HCT116 (cell line): ENCODE measurements at regions not wholly inside any gene's neighbourhood (a gene's known extent, or its start where the extent isn't known, plus 50 kb on each side); places are given as distances from the start of the nearest gene placed in this dataset.

Experiments used
- SIN3A ChIP-seq: IDR thresholded peaks from 2 replicates; pipeline ENCODE4 v1.6.1; 2012; ENCODE audit warnings: low read depth
- TF ChIP-seq, protein P1 (sequence below), 3 experiments: fragments of 200-600 bp in 1 of 3; sonication (generic) in 1 of 3; IDR thresholded peaks in 2 of 3; conservative IDR thresholded peaks in 1 of 3; 2 replicates each; pipeline ENCODE4 v1.5.1; 2012 to 2017; ENCODE audit warnings: low read depth in 2 of 3, low read length in 2 of 3, antibody characterized with exemption in 1 of 3, borderline replicate concordance in 1 of 3, control low read depth in 1 of 3, mild to moderate bottlenecking in 1 of 3, mixed read lengths in 1 of 3, mixed run types in 1 of 3, moderate library complexity in 1 of 3; ENCODE audit not compliant: insufficient read depth in 1 of 3
- TF ChIP-seq, protein P2 (sequence below): IDR thresholded peaks from 2 replicates; pipeline ENCODE4 v1.6.1; 2012

DNA sequence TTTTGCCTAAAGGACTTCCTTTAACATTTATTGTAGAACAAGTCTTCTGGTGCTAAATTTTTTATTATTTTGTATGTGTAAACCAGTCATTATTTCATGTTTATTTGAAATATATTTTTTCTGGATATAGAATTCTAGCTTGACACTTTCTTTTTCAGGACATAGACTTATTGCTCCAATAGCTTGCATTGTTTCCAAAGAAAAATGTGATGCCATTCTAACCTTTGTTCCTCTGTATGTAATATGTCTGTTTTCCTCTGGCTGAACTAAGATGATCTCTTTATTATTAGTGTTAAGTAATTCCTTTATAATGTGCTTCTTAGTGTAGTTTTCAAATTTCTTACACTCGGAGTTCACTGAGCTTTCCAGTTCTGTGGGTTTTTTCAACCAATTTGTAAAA, 174.1 kb upstream of the STARD13 start:
- TF ChIP-seq, protein P1, sequence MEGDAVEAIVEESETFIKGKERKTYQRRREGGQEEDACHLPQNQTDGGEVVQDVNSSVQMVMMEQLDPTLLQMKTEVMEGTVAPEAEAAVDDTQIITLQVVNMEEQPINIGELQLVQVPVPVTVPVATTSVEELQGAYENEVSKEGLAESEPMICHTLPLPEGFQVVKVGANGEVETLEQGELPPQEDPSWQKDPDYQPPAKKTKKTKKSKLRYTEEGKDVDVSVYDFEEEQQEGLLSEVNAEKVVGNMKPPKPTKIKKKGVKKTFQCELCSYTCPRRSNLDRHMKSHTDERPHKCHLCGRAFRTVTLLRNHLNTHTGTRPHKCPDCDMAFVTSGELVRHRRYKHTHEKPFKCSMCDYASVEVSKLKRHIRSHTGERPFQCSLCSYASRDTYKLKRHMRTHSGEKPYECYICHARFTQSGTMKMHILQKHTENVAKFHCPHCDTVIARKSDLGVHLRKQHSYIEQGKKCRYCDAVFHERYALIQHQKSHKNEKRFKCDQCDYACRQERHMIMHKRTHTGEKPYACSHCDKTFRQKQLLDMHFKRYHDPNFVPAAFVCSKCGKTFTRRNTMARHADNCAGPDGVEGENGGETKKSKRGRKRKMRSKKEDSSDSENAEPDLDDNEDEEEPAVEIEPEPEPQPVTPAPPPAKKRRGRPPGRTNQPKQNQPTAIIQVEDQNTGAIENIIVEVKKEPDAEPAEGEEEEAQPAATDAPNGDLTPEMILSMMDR (IDR thresholded peaks at IDR 0.05 in 2 of 3, conservative IDR thresholded peaks at IDR 0.05 in 1 of 3; ENCODE audit: borderline replicate concordance in 1 of 3, insufficient read depth in 1 of 3, low read depth in 2 of 3, low read length in 2 of 3): no peak
- TF ChIP-seq, protein P2, sequence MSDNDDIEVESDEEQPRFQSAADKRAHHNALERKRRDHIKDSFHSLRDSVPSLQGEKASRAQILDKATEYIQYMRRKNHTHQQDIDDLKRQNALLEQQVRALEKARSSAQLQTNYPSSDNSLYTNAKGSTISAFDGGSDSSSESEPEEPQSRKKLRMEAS: no peak
- TF ChIP-seq SIN3A: no peak
